HepG2 (cell line): ENCODE measurements at regions not wholly inside any gene's neighbourhood (a gene's known extent, or its start where the extent isn't known, plus 50 kb on each side); places are given as distances from the start of the nearest gene placed in this dataset.

ENCODE experiments used
- ATAC-seq: fragments of 200-7000 bp; cut with Tn5 transposase; 3 replicates; pipeline ENCODE4 v1.9.1; 2020; ENCODE audit warnings: mild to moderate bottlenecking, moderate library complexity
- BruUV-seq: library from RNA; stranded (reverse); fragments of 400-500 nt; replicated peaks from 2 replicates; lab custom pipeline; 2021; lab: Mats Ljungman, UMichigan
- CTCF ChIA-PET: fragments of 300-600 bp; formaldehyde crosslinking; extraction: SDS; loops from one replicate; lab custom pipeline; 2021; ENCODE audit warnings: low total read pairs, inconsistent platforms, low intra/inter-chr PET ratio; lab: Yijun Ruan, JAX
- POLR2A ChIA-PET: fragments of 350-600 bp; sonication (Branson Sonifier 250); formaldehyde crosslinking; loops from one replicate; lab custom pipeline; 2020; ENCODE audit warnings: antibody characterized with exemption, inconsistent platforms; lab: Yijun Ruan, JAX
- DNase-seq: peaks from one replicate; pipeline ENCODE4 v3.0.0-alpha.2; 2015; ENCODE audit warnings: low spot score
- FAIRE-seq: peaks from 3 replicates; lab custom pipeline; 2011; peaks lifted over from hg19 to GRCh38; lab: Jason Lieb, UNC
- H2AFZ ChIP-seq: one replicate; pipeline ENCODE4 v1.6.1; 2011; ENCODE audit warnings: low read length, inconsistent platforms
- H3K27ac ChIP-seq: fragments of 300-600 bp; 3 replicates; pipeline ENCODE4 v1.8.0; 2011; ENCODE audit warnings: mixed run types, mild to moderate bottlenecking, mixed read lengths, low read length, inconsistent platforms; ENCODE audit not compliant: insufficient read depth; ENCODE audit errors: extremely low read length
- H3K27me3 ChIP-seq, 2 experiments: fragments of 200-600 bp in 1 of 2; 2 replicates in 1 of 2; 3 replicates in 1 of 2; pipeline versions ENCODE4 v1.6.0 to v1.8.0; 2011; ENCODE audit warnings: low read length in 2 of 2, mild to moderate bottlenecking in 2 of 2, moderate library complexity in 2 of 2, inconsistent platforms in 1 of 2; ENCODE audit not compliant: insufficient read depth in 2 of 2, control insufficient read depth in 1 of 2
- H3K36me3 ChIP-seq, 2 experiments: fragments of 200-600 bp in 1 of 2; replicated peaks in 1 of 2; 2 replicates in 1 of 2; 3 replicates in 1 of 2; pipeline versions ENCODE4 v1.5.1 to v1.8.0; 2011; ENCODE audit warnings: low read length in 2 of 2, inconsistent platforms in 1 of 2; ENCODE audit not compliant: insufficient read depth in 2 of 2, control insufficient read depth in 1 of 2
- H3K4me1 ChIP-seq: 2 replicates; pipeline ENCODE4 v1.5.1; 2012; ENCODE audit warnings: low read length, inconsistent platforms; ENCODE audit not compliant: insufficient read depth
- H3K4me2 ChIP-seq: 2 replicates; pipeline ENCODE4 v1.6.0; 2011; ENCODE audit warnings: low read depth, low read length, inconsistent platforms
- H3K4me3 ChIP-seq, 3 experiments: fragments of 200-600 bp in 1 of 3; sonication (generic), shearing (Covaris generic) in 1 of 3; replicated peaks in 1 of 3; 2 replicates each; pipeline ENCODE4 v1.5.1; 2011 to 2016; ENCODE audit warnings: low read length in 3 of 3, inconsistent platforms in 2 of 3, low read depth in 2 of 3, mild to moderate bottlenecking in 2 of 3, control low read depth in 1 of 3, mixed read lengths in 1 of 3; ENCODE audit not compliant: insufficient read depth in 1 of 3
- H3K79me2 ChIP-seq: one replicate; pipeline ENCODE4 v1.6.1; 2011; ENCODE audit warnings: low read length, inconsistent platforms; ENCODE audit not compliant: insufficient read depth
- H3K9ac ChIP-seq: 2 replicates; pipeline ENCODE4 v1.6.0; 2011; ENCODE audit warnings: mild to moderate bottlenecking, low read depth, low read length, inconsistent platforms; ENCODE audit not compliant: insufficient read depth
- H3K9me3 ChIP-seq: 2 replicates; pipeline ENCODE4 v1.5.1; 2012; ENCODE audit warnings: mild to moderate bottlenecking, low read length
- H4K20me1 ChIP-seq: 2 replicates; pipeline ENCODE4 v1.6.0; 2011; ENCODE audit warnings: inconsistent platforms, mild to moderate bottlenecking, low read length, moderate library complexity; ENCODE audit not compliant: insufficient read depth
- ARID5B ChIP-seq: IDR thresholded peaks from 2 replicates; pipeline ENCODE4 v1.4.0; 2020; ENCODE audit warnings: mild to moderate bottlenecking, missing genetic modification reagents
- ATM ChIP-seq: fragments of 450-650 bp; IDR thresholded peaks from 2 replicates; pipeline ENCODE4 v1.7.1; 2017; ENCODE audit warnings: mild to moderate bottlenecking, borderline replicate concordance
- FOXA3 ChIP-seq: IDR thresholded peaks from 2 replicates; pipeline ENCODE4 v1.6.1; 2016; ENCODE audit warnings: missing genetic modification reagents, missing compliant biosample characterization
- GABPA ChIP-seq, 2 experiments: IDR thresholded peaks; 2 replicates each; pipeline ENCODE4 v1.6.1; 2011 to 2016; ENCODE audit warnings: low read depth in 2 of 2, low read length in 1 of 2, missing biosample characterization in 1 of 2, missing genetic modification characterization in 1 of 2
- PAF1 ChIP-seq: IDR thresholded peaks from 2 replicates; pipeline ENCODE4 v1.6.1; 2016; ENCODE audit warnings: missing genetic modification reagents, missing compliant biosample characterization
- TEAD2 ChIP-seq: sonication (generic); formaldehyde crosslinking; IDR thresholded peaks from 2 replicates; pipeline ENCODE4 v1.9.0; 2021; ENCODE audit warnings: missing genetic modification reagents
- ZBTB20 ChIP-seq: sonication (generic); formaldehyde crosslinking; IDR thresholded peaks from 2 replicates; pipeline ENCODE4 v1.8.1; 2023; ENCODE audit warnings: missing genetic modification reagents, low read depth, mild to moderate bottlenecking, borderline replicate concordance
- ZHX1 ChIP-seq: sonication (generic); formaldehyde crosslinking; IDR thresholded peaks from 2 replicates; pipeline ENCODE4 v1.8.1; 2022; ENCODE audit warnings: low read depth, mild to moderate bottlenecking, missing genetic modification reagents
- ZNF180 ChIP-seq: sonication (generic); formaldehyde crosslinking; IDR thresholded peaks from 2 replicates; pipeline ENCODE4 v1.4.0; 2020; ENCODE audit warnings: low read depth, missing genetic modification reagents, borderline replicate concordance
- ZNF24 ChIP-seq: fragments of 450-650 bp; IDR thresholded peaks from 2 replicates; pipeline ENCODE4 v1.6.1; 2017; ENCODE audit warnings: antibody characterized with exemption, mild to moderate bottlenecking
- ZNF282 ChIP-seq: fragments of 450-650 bp; IDR thresholded peaks from 2 replicates; pipeline ENCODE4 v1.6.1; 2018; ENCODE audit not compliant: partially characterized antibody
- ZNF367 ChIP-seq: sonication (generic); formaldehyde crosslinking; IDR thresholded peaks from 2 replicates; pipeline ENCODE4 v1.4.0; 2020; ENCODE audit warnings: missing genetic modification reagents, borderline replicate concordance
- ZNF782 ChIP-seq: sonication (generic); formaldehyde crosslinking; IDR thresholded peaks from 2 replicates; pipeline ENCODE4 v1.4.0; 2020; ENCODE audit warnings: missing genetic modification reagents, mild to moderate bottlenecking, borderline replicate concordance
- WGBS: methylation state at CpG from one replicate; pipeline ENCODE4 v1.1.6; 2017; ENCODE audit warnings: low lambda C conversion rate; 5-methylcytosine and 5-hydroxymethylcytosine counted together
- in situ Hi-C: cut with HindIII; loops from 2 replicates; pipeline ENCODE4 v1.10.0; 2017; ENCODE audit warnings: low pct_unique_long_range_greater_than_20kb; ENCODE audit not compliant: extremely low pct_ligation_motif_present
- intact Hi-C: fragments of 100-400 bp; cut with micrococcal nuclease; formaldehyde crosslinking; loops from one replicate; pipeline ENCODE4 v1.10.0; 2022; ENCODE audit not compliant: unreplicated experiment
- TF ChIP-seq, protein P1 (sequence below): sonication (generic); formaldehyde crosslinking; IDR thresholded peaks from 2 replicates; pipeline ENCODE4 v1.4.0; 2020; ENCODE audit warnings: missing genetic modification reagents

DNA sequence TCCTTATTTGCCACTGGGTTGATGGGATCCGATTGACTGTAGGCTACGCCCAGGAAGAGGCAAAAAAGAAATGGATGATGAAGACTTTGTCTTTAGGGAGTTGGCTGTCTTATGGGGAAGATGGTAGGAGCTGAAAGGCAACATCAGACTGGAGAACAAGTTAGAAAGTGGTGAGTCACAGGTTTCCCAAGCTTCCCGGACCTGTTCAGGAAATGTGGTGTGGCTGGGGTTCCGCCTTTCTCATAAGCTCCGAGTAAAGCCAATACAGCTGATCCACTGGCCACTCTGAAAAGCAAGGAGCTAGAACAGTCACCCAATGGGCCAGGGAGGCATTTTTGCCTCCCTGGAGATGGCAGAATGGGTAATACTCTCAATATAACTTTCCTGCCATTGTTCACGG lies 194.5 kb downstream of the SNX19 start:
- no peak for DNase-seq
- H3K27me3 ChIP-seq: peaks cover 1 to 21% of the 10 kb centered on the region in 2 experiments; a peak in 2 of 5 replicates
- no peak for FAIRE-seq
- in situ Hi-C loops: no loop called here
- WGBS: 26% methylated on average over 6 of the region's 6 CpGs
- intact Hi-C loops: no loop called here
- no TSS peak for BruUV-seq
- no peaks in the 10 kb centered on the region for H3K79me2 ChIP-seq
- no peaks in the 10 kb centered on the region for H3K9me3 ChIP-seq
- no peak overlapping the region for H3K4me2 ChIP-seq
- no peak overlapping the region for H3K4me3 ChIP-seq
- no peak overlapping the region for H2AFZ ChIP-seq
- no peaks in the 10 kb centered on the region for H3K36me3 ChIP-seq
- CTCF ChIA-PET: no interaction called here
- H3K27ac ChIP-seq: no peak overlapping the region
- POLR2A ChIA-PET: no interaction called here
- no peak for TF ChIP-seq ARID5B
- TF ChIP-seq TEAD2 (CRISPR knock-in tag): no peak
- TF ChIP-seq ZNF782 (CRISPR knock-in tag): no peak
- no peak for TF ChIP-seq ZBTB20 (CRISPR knock-in tag)
- no peak for TF ChIP-seq FOXA3 (CRISPR knock-in tag)
- no peak for TF ChIP-seq ZHX1 (CRISPR knock-in tag)
- TF ChIP-seq ZNF367 (CRISPR knock-in tag): no peak
- TF ChIP-seq ZNF180 (CRISPR knock-in tag): no peak
- no peak for TF ChIP-seq ATM
- no peak for TF ChIP-seq PAF1 (CRISPR knock-in tag)
- no peak for TF ChIP-seq GABPA (IDR thresholded peaks at IDR 0.05; ENCODE audit: low read depth, low read length)
- no peak for TF ChIP-seq GABPA (CRISPR knock-in tag; IDR thresholded peaks at IDR 0.05; ENCODE audit: low read depth)
- TF ChIP-seq ZNF282: no peak
- no peak for TF ChIP-seq ZNF24
- TF ChIP-seq, protein P1, sequence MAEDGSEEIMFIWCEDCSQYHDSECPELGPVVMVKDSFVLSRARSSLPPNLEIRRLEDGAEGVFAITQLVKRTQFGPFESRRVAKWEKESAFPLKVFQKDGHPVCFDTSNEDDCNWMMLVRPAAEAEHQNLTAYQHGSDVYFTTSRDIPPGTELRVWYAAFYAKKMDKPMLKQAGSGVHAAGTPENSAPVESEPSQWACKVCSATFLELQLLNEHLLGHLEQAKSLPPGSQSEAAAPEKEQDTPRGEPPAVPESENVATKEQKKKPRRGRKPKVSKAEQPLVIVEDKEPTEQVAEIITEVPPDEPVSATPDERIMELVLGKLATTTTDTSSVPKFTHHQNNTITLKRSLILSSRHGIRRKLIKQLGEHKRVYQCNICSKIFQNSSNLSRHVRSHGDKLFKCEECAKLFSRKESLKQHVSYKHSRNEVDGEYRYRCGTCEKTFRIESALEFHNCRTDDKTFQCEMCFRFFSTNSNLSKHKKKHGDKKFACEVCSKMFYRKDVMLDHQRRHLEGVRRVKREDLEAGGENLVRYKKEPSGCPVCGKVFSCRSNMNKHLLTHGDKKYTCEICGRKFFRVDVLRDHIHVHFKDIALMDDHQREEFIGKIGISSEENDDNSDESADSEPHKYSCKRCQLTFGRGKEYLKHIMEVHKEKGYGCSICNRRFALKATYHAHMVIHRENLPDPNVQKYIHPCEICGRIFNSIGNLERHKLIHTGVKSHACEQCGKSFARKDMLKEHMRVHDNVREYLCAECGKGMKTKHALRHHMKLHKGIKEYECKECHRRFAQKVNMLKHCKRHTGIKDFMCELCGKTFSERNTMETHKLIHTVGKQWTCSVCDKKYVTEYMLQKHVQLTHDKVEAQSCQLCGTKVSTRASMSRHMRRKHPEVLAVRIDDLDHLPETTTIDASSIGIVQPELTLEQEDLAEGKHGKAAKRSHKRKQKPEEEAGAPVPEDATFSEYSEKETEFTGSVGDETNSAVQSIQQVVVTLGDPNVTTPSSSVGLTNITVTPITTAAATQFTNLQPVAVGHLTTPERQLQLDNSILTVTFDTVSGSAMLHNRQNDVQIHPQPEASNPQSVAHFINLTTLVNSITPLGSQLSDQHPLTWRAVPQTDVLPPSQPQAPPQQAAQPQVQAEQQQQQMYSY (CRISPR knock-in tag): no peak
- no peak for ATAC-seq
- H3K4me1 ChIP-seq: no peaks in the 10 kb centered on the region
- no peak overlapping the region for H3K9ac ChIP-seq
- H4K20me1 ChIP-seq: 0 out of 2 replicates have a peak, but pooled peaks cover 2% of the 10 kb centered on the region
